GM23338 (cell line): ENCODE measurements at regions not wholly inside any gene's neighbourhood (a gene's known extent, or its start where the extent isn't known, plus 50 kb on each side); places are given as distances from the start of the nearest gene placed in this dataset.

ENCODE experiments used
- ATAC-seq: fragments of 200-7000 bp; cut with Tn5 transposase; 3 replicates; pipeline ENCODE4 v1.9.1; 2020
- DNase-seq: peaks from one replicate; pipeline ENCODE4 v3.0.0-alpha.2; 2015; ENCODE audit warnings: low spot score
- H2AFZ ChIP-seq: fragments of 200-600 bp; sonication (generic); 2 replicates; pipeline ENCODE4 v1.8.0; 2016; ENCODE audit warnings: antibody characterized with exemption, mild to moderate bottlenecking, moderate library complexity
- H3F3A ChIP-seq: fragments of 200-600 bp; sonication (generic); replicated peaks from 2 replicates; pipeline ENCODE4 v1.8.0; 2017; ENCODE audit warnings: antibody characterized with exemption, mixed run types, low read depth
- H3K27ac ChIP-seq: fragments of 200-600 bp; sonication (generic); 2 replicates; pipeline ENCODE4 v1.6.1; 2016; ENCODE audit warnings: low read depth
- H3K27me3 ChIP-seq: fragments of 200-600 bp; sonication (generic); 2 replicates; pipeline ENCODE4 v1.8.0; 2016; ENCODE audit warnings: mild to moderate bottlenecking, mixed run types, moderate library complexity; ENCODE audit not compliant: insufficient read depth
- H3K36me3 ChIP-seq: fragments of 200-600 bp; sonication (generic); 2 replicates; pipeline ENCODE4 v1.8.0; 2016; ENCODE audit warnings: mild to moderate bottlenecking; ENCODE audit not compliant: insufficient read depth
- H3K4me1 ChIP-seq: fragments of 200-600 bp; sonication (generic); 2 replicates; pipeline ENCODE4 v1.8.0; 2016; ENCODE audit warnings: mild to moderate bottlenecking, moderate library complexity; ENCODE audit not compliant: insufficient read depth
- H3K4me2 ChIP-seq: fragments of 200-600 bp; sonication (generic); 2 replicates; pipeline ENCODE4 v1.7.1; 2017; ENCODE audit warnings: mixed run types
- H3K4me3 ChIP-seq: fragments of 200-600 bp; sonication (generic); 2 replicates; pipeline ENCODE4 v1.6.1; 2016; ENCODE audit warnings: mixed run types
- H3K79me2 ChIP-seq: fragments of 200-600 bp; sonication (generic); replicated peaks from 2 replicates; pipeline ENCODE4 v1.8.0; 2017; ENCODE audit warnings: mild to moderate bottlenecking; ENCODE audit not compliant: insufficient read depth
- H3K9me2 ChIP-seq: fragments of 200-600 bp; sonication (generic); 2 replicates; pipeline ENCODE4 v1.8.0; 2017; ENCODE audit not compliant: insufficient read depth
- H4K20me1 ChIP-seq: fragments of 200-600 bp; sonication (generic); replicated peaks from 2 replicates; pipeline ENCODE4 v1.8.0; 2017; ENCODE audit warnings: mild to moderate bottlenecking; ENCODE audit not compliant: insufficient read depth
- H3K27ac Mint-ChIP-seq: 2 replicates; pipeline ENCODE4 v1.8.0; 2020; ENCODE audit warnings: inconsistent platforms, mild to moderate bottlenecking, moderate library complexity, mixed read lengths
- H3K27me3 Mint-ChIP-seq: 3 replicates; pipeline ENCODE4 v1.8.0; 2022; ENCODE audit warnings: low read depth, mild to moderate bottlenecking, moderate library complexity, mixed read lengths, inconsistent platforms; ENCODE audit not compliant: insufficient read depth, poor library complexity
- H3K36me3 Mint-ChIP-seq: 3 replicates; pipeline ENCODE4 v1.8.0; 2021; ENCODE audit warnings: low read depth, mild to moderate bottlenecking, inconsistent platforms, moderate library complexity, mixed read lengths
- H3K4me1 Mint-ChIP-seq: 3 replicates; pipeline ENCODE4 v1.8.0; 2020; ENCODE audit warnings: mild to moderate bottlenecking, inconsistent platforms, mixed read lengths
- H3K4me3 Mint-ChIP-seq: 3 replicates; pipeline ENCODE4 v1.8.0; 2021; ENCODE audit warnings: moderate library complexity, mild to moderate bottlenecking, inconsistent platforms, mixed read lengths
- H3K9me3 Mint-ChIP-seq: 3 replicates; pipeline ENCODE4 v1.8.0; 2020; ENCODE audit warnings: moderate library complexity, mild to moderate bottlenecking, inconsistent platforms, mixed read lengths
- CREB1 ChIP-seq: fragments of 250-450 bp; sonication (Bioruptor Pico); IDR thresholded peaks from 2 replicates; pipeline ENCODE4 v1.5.0; 2020; ENCODE audit warnings: low read depth, mild to moderate bottlenecking, moderate library complexity
- EZH2 ChIP-seq: fragments of 200-600 bp; sonication (generic); IDR thresholded peaks from one replicate; pipeline ENCODE4 v1.8.0; 2017; ENCODE audit warnings: antibody characterized with exemption, mild to moderate bottlenecking, low read depth; ENCODE audit not compliant: unreplicated experiment
- EZH2phosphoT487 ChIP-seq: fragments of 200-600 bp; sonication (generic); IDR thresholded peaks from one replicate; pipeline ENCODE4 v1.8.1; 2018; ENCODE audit warnings: antibody characterized with exemption; ENCODE audit not compliant: unreplicated experiment
- JUNB ChIP-seq: IDR thresholded peaks from one replicate; pipeline ENCODE4 v1.6.1; 2016; ENCODE audit warnings: antibody characterized with exemption; ENCODE audit not compliant: unreplicated experiment
- NANOG ChIP-seq: IDR thresholded peaks from 2 replicates; pipeline ENCODE4 v1.6.1; 2016; ENCODE audit warnings: antibody characterized with exemption, borderline replicate concordance
- POLR2AphosphoS5 ChIP-seq: IDR thresholded peaks from 2 replicates; pipeline ENCODE4 v1.6.1; 2016; ENCODE audit warnings: antibody characterized with exemption, low read depth
- STAT1 ChIP-seq: IDR thresholded peaks from one replicate; pipeline ENCODE4 v1.6.1; 2016; ENCODE audit warnings: antibody characterized with exemption; ENCODE audit not compliant: unreplicated experiment
- ZNF114 ChIP-seq: fragments of 250-450 bp; sonication (Bioruptor Pico); IDR thresholded peaks from 2 replicates; pipeline ENCODE4 v1.5.0; 2020; ENCODE audit warnings: mild to moderate bottlenecking, moderate library complexity
- ZNF331 ChIP-seq: fragments of 250-450 bp; sonication (Bioruptor Pico); IDR thresholded peaks from 2 replicates; pipeline ENCODE4 v1.5.0; 2020; ENCODE audit warnings: low read depth, mild to moderate bottlenecking, moderate library complexity
- TF ChIP-seq, protein P1 (sequence below): IDR thresholded peaks from 2 replicates; pipeline ENCODE4 v1.6.1; 2016; ENCODE audit warnings: antibody characterized with exemption
- TF ChIP-seq, protein P2 (sequence below), 2 experiments: fragments of 200-600 bp in 1 of 2; sonication (generic) in 1 of 2; conservative IDR thresholded peaks; 2 replicates each; pipeline versions ENCODE4 v1.5.1 to v1.6.1; 2016 to 2017; ENCODE audit warnings: antibody characterized with exemption in 2 of 2, low read depth in 2 of 2, mild to moderate bottlenecking in 2 of 2, moderate library complexity in 1 of 2
- TF ChIP-seq, protein P3 (sequence below): IDR thresholded peaks from one replicate; pipeline ENCODE4 v1.6.1; 2018; ENCODE audit warnings: antibody characterized with exemption; ENCODE audit not compliant: unreplicated experiment
- TF ChIP-seq, protein P4 (sequence below): fragments of 250-450 bp; sonication (Bioruptor Pico); IDR thresholded peaks from 2 replicates; pipeline ENCODE4 v1.5.0; 2020; ENCODE audit warnings: mild to moderate bottlenecking, moderate library complexity

DNA sequence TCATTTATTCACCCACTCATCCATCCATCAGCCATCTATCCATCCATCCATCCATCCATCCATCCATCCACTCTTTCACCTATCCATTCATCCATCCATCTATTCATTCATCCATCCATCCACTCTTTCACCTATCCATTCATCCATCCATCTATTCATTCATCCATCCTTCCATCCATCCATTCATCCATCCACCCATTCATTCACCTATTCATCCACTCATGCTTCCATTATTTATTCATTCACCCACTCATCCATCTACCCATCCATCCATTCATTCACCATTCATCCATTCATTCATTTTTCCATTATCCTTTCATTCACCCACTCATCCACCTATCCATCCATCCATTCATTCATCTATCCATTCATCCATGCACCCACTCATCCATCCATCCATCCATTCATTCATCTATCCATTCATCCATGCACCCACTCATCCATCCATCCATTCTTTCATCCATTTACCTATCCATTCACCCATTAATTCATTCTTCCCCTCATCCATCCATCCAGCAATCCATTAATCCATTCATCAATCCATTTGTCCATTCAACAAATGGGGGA is 360.9 kb downstream of the ADGRD1 start:
- H3K36me3 Mint-ChIP-seq = peaks cover 23% of the 10 kb centered on the region
- H3K4me1 Mint-ChIP-seq = peaks cover 18% of the 10 kb centered on the region
- peaks cover 8% of the 10 kb centered on the region; the same call in 1 of the 2 replicates for H3K9me2 ChIP-seq
- ATAC-seq (no peak), DNase-seq (no peak)
- no peak overlapping the region for H2AFZ ChIP-seq
- TF ChIP-seq EZH2 = no peak
- TF ChIP-seq JUNB = no peak
- TF ChIP-seq ZNF114 (CRISPR knock-in tag) = no peak
- TF ChIP-seq STAT1 = no peak
- TF ChIP-seq EZH2phosphoT487 = no peak
- TF ChIP-seq POLR2AphosphoS5 = no peak
- TF ChIP-seq, protein P1, sequence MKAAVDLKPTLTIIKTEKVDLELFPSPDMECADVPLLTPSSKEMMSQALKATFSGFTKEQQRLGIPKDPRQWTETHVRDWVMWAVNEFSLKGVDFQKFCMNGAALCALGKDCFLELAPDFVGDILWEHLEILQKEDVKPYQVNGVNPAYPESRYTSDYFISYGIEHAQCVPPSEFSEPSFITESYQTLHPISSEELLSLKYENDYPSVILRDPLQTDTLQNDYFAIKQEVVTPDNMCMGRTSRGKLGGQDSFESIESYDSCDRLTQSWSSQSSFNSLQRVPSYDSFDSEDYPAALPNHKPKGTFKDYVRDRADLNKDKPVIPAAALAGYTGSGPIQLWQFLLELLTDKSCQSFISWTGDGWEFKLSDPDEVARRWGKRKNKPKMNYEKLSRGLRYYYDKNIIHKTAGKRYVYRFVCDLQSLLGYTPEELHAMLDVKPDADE = no peak
- no peak for TF ChIP-seq CREB1 (CRISPR knock-in tag)
- no peak for TF ChIP-seq NANOG
- TF ChIP-seq, protein P2, sequence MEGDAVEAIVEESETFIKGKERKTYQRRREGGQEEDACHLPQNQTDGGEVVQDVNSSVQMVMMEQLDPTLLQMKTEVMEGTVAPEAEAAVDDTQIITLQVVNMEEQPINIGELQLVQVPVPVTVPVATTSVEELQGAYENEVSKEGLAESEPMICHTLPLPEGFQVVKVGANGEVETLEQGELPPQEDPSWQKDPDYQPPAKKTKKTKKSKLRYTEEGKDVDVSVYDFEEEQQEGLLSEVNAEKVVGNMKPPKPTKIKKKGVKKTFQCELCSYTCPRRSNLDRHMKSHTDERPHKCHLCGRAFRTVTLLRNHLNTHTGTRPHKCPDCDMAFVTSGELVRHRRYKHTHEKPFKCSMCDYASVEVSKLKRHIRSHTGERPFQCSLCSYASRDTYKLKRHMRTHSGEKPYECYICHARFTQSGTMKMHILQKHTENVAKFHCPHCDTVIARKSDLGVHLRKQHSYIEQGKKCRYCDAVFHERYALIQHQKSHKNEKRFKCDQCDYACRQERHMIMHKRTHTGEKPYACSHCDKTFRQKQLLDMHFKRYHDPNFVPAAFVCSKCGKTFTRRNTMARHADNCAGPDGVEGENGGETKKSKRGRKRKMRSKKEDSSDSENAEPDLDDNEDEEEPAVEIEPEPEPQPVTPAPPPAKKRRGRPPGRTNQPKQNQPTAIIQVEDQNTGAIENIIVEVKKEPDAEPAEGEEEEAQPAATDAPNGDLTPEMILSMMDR (conservative IDR thresholded peaks at IDR 0.05; ENCODE audit: low read depth in 2 of 2) = no peak
- TF ChIP-seq, protein P3, sequence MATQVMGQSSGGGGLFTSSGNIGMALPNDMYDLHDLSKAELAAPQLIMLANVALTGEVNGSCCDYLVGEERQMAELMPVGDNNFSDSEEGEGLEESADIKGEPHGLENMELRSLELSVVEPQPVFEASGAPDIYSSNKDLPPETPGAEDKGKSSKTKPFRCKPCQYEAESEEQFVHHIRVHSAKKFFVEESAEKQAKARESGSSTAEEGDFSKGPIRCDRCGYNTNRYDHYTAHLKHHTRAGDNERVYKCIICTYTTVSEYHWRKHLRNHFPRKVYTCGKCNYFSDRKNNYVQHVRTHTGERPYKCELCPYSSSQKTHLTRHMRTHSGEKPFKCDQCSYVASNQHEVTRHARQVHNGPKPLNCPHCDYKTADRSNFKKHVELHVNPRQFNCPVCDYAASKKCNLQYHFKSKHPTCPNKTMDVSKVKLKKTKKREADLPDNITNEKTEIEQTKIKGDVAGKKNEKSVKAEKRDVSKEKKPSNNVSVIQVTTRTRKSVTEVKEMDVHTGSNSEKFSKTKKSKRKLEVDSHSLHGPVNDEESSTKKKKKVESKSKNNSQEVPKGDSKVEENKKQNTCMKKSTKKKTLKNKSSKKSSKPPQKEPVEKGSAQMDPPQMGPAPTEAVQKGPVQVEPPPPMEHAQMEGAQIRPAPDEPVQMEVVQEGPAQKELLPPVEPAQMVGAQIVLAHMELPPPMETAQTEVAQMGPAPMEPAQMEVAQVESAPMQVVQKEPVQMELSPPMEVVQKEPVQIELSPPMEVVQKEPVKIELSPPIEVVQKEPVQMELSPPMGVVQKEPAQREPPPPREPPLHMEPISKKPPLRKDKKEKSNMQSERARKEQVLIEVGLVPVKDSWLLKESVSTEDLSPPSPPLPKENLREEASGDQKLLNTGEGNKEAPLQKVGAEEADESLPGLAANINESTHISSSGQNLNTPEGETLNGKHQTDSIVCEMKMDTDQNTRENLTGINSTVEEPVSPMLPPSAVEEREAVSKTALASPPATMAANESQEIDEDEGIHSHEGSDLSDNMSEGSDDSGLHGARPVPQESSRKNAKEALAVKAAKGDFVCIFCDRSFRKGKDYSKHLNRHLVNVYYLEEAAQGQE = no peak
- TF ChIP-seq, protein P4, sequence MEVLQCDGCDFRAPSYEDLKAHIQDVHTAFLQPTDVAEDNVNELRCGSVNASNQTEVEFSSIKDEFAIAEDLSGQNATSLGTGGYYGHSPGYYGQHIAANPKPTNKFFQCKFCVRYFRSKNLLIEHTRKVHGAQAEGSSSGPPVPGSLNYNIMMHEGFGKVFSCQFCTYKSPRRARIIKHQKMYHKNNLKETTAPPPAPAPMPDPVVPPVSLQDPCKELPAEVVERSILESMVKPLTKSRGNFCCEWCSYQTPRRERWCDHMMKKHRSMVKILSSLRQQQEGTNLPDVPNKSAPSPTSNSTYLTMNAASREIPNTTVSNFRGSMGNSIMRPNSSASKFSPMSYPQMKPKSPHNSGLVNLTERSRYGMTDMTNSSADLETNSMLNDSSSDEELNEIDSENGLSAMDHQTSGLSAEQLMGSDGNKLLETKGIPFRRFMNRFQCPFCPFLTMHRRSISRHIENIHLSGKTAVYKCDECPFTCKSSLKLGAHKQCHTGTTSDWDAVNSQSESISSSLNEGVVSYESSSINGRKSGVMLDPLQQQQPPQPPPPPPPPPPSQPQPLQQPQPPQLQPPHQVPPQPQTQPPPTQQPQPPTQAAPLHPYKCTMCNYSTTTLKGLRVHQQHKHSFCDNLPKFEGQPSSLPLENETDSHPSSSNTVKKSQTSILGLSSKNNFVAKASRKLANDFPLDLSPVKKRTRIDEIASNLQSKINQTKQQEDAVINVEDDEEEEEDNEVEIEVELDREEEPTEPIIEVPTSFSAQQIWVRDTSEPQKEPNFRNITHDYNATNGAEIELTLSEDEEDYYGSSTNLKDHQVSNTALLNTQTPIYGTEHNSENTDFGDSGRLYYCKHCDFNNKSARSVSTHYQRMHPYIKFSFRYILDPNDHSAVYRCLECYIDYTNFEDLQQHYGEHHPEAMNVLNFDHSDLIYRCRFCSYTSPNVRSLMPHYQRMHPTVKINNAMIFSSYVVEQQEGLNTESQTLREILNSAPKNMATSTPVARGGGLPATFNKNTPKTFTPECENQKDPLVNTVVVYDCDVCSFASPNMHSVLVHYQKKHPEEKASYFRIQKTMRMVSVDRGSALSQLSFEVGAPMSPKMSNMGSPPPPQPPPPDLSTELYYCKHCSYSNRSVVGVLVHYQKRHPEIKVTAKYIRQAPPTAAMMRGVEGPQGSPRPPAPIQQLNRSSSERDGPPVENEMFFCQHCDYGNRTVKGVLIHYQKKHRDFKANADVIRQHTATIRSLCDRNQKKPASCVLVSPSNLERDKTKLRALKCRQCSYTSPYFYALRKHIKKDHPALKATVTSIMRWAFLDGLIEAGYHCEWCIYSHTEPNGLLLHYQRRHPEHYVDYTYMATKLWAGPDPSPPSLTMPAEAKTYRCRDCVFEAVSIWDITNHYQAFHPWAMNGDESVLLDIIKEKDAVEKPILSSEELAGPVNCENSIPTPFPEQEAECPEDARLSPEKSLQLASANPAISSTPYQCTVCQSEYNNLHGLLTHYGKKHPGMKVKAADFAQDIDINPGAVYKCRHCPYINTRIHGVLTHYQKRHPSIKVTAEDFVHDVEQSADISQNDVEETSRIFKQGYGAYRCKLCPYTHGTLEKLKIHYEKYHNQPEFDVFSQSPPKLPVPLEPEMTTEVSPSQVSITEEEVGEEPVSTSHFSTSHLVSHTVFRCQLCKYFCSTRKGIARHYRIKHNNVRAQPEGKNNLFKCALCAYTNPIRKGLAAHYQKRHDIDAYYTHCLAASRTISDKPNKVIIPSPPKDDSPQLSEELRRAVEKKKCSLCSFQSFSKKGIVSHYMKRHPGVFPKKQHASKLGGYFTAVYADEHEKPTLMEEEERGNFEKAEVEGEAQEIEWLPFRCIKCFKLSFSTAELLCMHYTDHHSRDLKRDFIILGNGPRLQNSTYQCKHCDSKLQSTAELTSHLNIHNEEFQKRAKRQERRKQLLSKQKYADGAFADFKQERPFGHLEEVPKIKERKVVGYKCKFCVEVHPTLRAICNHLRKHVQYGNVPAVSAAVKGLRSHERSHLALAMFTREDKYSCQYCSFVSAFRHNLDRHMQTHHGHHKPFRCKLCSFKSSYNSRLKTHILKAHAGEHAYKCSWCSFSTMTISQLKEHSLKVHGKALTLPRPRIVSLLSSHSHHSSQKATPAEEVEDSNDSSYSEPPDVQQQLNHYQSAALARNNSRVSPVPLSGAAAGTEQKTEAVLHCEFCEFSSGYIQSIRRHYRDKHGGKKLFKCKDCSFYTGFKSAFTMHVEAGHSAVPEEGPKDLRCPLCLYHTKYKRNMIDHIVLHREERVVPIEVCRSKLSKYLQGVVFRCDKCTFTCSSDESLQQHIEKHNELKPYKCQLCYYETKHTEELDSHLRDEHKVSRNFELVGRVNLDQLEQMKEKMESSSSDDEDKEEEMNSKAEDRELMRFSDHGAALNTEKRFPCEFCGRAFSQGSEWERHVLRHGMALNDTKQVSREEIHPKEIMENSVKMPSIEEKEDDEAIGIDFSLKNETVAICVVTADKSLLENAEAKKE (CRISPR knock-in tag) = no peak
- TF ChIP-seq ZNF331 (CRISPR knock-in tag) = no peak
- H3F3A ChIP-seq = no peaks in the 10 kb centered on the region
- H3K4me2 ChIP-seq = no peak overlapping the region
- no peak overlapping the region for H3K4me3 ChIP-seq
- H3K79me2 ChIP-seq = no peaks in the 10 kb centered on the region
- no peak overlapping the region for H3K27ac ChIP-seq
- no peaks in the 10 kb centered on the region for H4K20me1 ChIP-seq
- H3K27me3 ChIP-seq = no peaks in the 10 kb centered on the region
- H3K9me3 Mint-ChIP-seq = peaks cover 52% of the 10 kb centered on the region
- H3K36me3 ChIP-seq = no peaks in the 10 kb centered on the region; the same call in 1 of the 2 replicates
- H3K4me3 Mint-ChIP-seq = no peak overlapping the region
- peaks cover 5% of the 10 kb centered on the region for H3K27me3 Mint-ChIP-seq
- H3K27ac Mint-ChIP-seq = no peak overlapping the region
- peaks cover 5% of the 10 kb centered on the region for H3K4me1 ChIP-seq
